ENCODE measurements at regions not wholly inside any gene's neighbourhood (a gene's known extent, or its start where the extent isn't known, plus 50 kb on each side); places are given as distances from the start of the nearest gene placed in this dataset.

DNA sequence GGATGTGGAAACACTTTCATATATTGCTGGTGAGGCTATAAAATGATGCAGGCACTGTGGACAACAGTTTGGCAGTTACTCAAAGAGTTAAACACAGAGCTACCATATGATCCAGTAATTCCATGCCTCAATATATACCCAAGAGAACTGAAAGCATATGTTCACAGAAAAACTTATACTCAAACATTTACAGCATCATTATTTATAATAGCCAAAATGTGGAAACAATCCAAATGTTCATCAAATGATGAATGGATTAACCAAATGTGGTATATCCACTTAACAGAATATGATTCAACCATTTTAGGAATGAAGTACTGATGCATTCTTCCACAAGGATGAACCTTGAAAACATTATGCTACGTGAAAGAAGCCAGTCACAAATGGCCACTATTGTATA, 603.8 kb downstream of the IQCM start:
- H3K36me3 ChIP-seq (replicated peaks in 1 of 2; ENCODE audit: control extremely low read depth in 1 of 2, control insufficient read depth in 1 of 2, extremely low read depth in 1 of 2, insufficient read depth in 2 of 2, low read length in 1 of 2) = no peaks in the 10 kb centered on the region
- H3K9ac ChIP-seq (ENCODE audit: low read length) = no peak overlapping the region
- H3K27me3 Mint-ChIP-seq = no peaks in the 10 kb centered on the region
- no peak overlapping the region for H2AFZ ChIP-seq (ENCODE audit: insufficient read depth, low read depth, low read length, poor library complexity, severe bottlenecking)
- H3K4me3 ChIP-seq (ENCODE audit: control extremely low read depth in 1 of 5, extremely low read depth in 1 of 5, insufficient read depth in 1 of 5, low read depth in 2 of 5, low read length in 4 of 5) = no peak overlapping the region
- H3K4me1 Mint-ChIP-seq = no peaks in the 10 kb centered on the region
- no peak for DNase-seq
- H3K4me1 ChIP-seq (ENCODE audit: control insufficient read depth in 2 of 2, insufficient read depth in 2 of 2, low read length in 2 of 2) = no peaks in the 10 kb centered on the region
- ChIA-PET POLR2A (no interaction called here), CTCF (no interaction called here)
- WGBS (ENCODE audit: insufficient coverage) = no CpG with 5 or more reads among the region's 1 CpG
- no peaks in the 10 kb centered on the region for H3K9me3 ChIP-seq (ENCODE audit: control extremely low read depth in 1 of 3, control insufficient read depth in 2 of 3, insufficient read depth in 1 of 3, low read length in 2 of 3)
- H3K4me3 Mint-ChIP-seq = no peak overlapping the region
- H3K79me2 ChIP-seq (ENCODE audit: control insufficient read depth, insufficient read depth, low read length) = no peaks in the 10 kb centered on the region
- H3K4me2 ChIP-seq (replicated peaks; ENCODE audit: low read depth, low read length, poor library complexity, severe bottlenecking) = no peak overlapping the region
- intact Hi-C loops (cut with micrococcal nuclease) = no loop called here
- no peak for TF ChIP-seq EZH2 (IDR thresholded peaks at IDR 0.05; ENCODE audit: borderline replicate concordance, insufficient read depth, low read depth, low read length, poor library complexity, severe bottlenecking)
- TF ChIP-seq, protein P1, sequence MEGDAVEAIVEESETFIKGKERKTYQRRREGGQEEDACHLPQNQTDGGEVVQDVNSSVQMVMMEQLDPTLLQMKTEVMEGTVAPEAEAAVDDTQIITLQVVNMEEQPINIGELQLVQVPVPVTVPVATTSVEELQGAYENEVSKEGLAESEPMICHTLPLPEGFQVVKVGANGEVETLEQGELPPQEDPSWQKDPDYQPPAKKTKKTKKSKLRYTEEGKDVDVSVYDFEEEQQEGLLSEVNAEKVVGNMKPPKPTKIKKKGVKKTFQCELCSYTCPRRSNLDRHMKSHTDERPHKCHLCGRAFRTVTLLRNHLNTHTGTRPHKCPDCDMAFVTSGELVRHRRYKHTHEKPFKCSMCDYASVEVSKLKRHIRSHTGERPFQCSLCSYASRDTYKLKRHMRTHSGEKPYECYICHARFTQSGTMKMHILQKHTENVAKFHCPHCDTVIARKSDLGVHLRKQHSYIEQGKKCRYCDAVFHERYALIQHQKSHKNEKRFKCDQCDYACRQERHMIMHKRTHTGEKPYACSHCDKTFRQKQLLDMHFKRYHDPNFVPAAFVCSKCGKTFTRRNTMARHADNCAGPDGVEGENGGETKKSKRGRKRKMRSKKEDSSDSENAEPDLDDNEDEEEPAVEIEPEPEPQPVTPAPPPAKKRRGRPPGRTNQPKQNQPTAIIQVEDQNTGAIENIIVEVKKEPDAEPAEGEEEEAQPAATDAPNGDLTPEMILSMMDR (IDR thresholded peaks at IDR 0.05) = no peak
- H4K20me1 ChIP-seq (ENCODE audit: control insufficient read depth, insufficient read depth, low read length, poor library complexity, severe bottlenecking) = no peaks in the 10 kb centered on the region
- no peak overlapping the region for H3K27ac ChIP-seq (ENCODE audit: low read length in 2 of 2)
- no peaks in the 10 kb centered on the region for H3K27me3 ChIP-seq (replicated peaks in 1 of 4; ENCODE audit: control extremely low read depth in 1 of 4, control insufficient read depth in 3 of 4, insufficient read depth in 4 of 4, low read length in 3 of 4)
- H3K27ac Mint-ChIP-seq = no peak overlapping the region
- no peak for ATAC-seq (ENCODE audit: low read depth)
- H3K9me3 Mint-ChIP-seq (ENCODE audit: insufficient read depth) = no peaks in the 10 kb centered on the region

DNA sequence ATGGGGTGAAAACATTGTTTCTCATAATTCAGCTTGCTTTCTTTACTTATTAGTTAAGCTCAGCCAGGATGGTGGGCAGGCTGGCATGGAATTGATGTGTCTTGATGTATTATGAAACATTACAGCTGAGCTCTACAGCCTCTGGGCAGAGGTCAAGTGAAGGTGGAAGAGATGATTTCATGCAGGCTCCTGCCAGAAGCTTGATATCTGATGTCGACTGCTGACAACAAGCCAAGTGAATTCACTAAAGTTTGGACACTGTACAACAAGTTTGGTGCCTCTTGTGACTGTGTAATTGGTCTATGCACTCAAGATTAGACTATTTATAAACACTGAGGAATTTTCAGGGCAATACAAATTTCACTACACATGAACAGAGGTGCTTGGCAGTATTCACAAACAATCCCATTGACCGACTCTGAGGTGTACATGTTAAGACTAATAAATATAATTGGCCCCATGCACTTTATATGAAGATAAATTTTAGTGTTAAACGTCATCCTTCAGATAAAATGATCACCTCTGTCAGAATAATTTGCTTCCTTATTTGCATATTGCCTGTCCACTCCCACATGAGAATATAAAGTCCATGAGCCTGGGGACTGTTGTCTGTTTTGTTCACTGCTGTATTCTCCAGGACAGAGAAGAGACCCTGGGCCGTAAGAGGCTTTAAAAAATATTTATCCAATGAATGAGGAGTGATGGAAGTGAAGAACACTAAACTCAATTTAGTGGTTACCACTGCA, 612.2 kb downstream of the IQCM start:
- no peak overlapping the region for H3K4me3 Mint-ChIP-seq

More for the DNA sequence above, 612.2 kb downstream of the IQCM start:
- Mint-ChIP-seq H3K27me3 (no peaks in the 10 kb centered on the region), H3K4me1 (no peaks in the 10 kb centered on the region), H3K27ac (no peak overlapping the region), H3K9me3 (ENCODE audit: insufficient read depth) (no peaks in the 10 kb centered on the region)
- H3K4me2 ChIP-seq (replicated peaks; ENCODE audit: low read depth, low read length, poor library complexity, severe bottlenecking) = no peak overlapping the region
- ChIA-PET CTCF (no interaction called here), POLR2A (no interaction called here)
- no peaks in the 10 kb centered on the region for H3K27me3 ChIP-seq (replicated peaks in 1 of 4; ENCODE audit: control extremely low read depth in 1 of 4, control insufficient read depth in 3 of 4, insufficient read depth in 4 of 4, low read length in 3 of 4)
- ATAC-seq (ENCODE audit: low read depth) (no peak), DNase-seq (no peak)
- H3K9ac ChIP-seq (ENCODE audit: low read length) = no peak overlapping the region
- H3K36me3 ChIP-seq (replicated peaks in 1 of 2; ENCODE audit: control extremely low read depth in 1 of 2, control insufficient read depth in 1 of 2, extremely low read depth in 1 of 2, insufficient read depth in 2 of 2, low read length in 1 of 2) = no peaks in the 10 kb centered on the region
- H4K20me1 ChIP-seq (ENCODE audit: control insufficient read depth, insufficient read depth, low read length, poor library complexity, severe bottlenecking) = no peaks in the 10 kb centered on the region
- no peaks in the 10 kb centered on the region for H3K4me1 ChIP-seq (ENCODE audit: control insufficient read depth in 2 of 2, insufficient read depth in 2 of 2, low read length in 2 of 2)
- no peak overlapping the region for H2AFZ ChIP-seq (ENCODE audit: insufficient read depth, low read depth, low read length, poor library complexity, severe bottlenecking)
- no peak overlapping the region for H3K4me3 ChIP-seq (ENCODE audit: control extremely low read depth in 1 of 5, extremely low read depth in 1 of 5, insufficient read depth in 1 of 5, low read depth in 2 of 5, low read length in 4 of 5)
- H3K9me3 ChIP-seq (ENCODE audit: control extremely low read depth in 1 of 3, control insufficient read depth in 2 of 3, insufficient read depth in 1 of 3, low read length in 2 of 3) = no peaks in the 10 kb centered on the region
- no peak overlapping the region for H3K27ac ChIP-seq (ENCODE audit: low read length in 2 of 2)
- 86% methylated on average over 1 of the region's 4 CpGs for WGBS (ENCODE audit: insufficient coverage)
- intact Hi-C loops (cut with micrococcal nuclease) = no loop called here
- no peaks in the 10 kb centered on the region for H3K79me2 ChIP-seq (ENCODE audit: control insufficient read depth, insufficient read depth, low read length)
- TF ChIP-seq, protein P1 (IDR thresholded peaks at IDR 0.05) = no peak
- TF ChIP-seq EZH2 (IDR thresholded peaks at IDR 0.05; ENCODE audit: borderline replicate concordance, insufficient read depth, low read depth, low read length, poor library complexity, severe bottlenecking) = no peak

Data from B cell (primary cell).